ES-I3 (cell line): ENCODE measurements at regions not wholly inside any gene's neighbourhood (a gene's known extent, or its start where the extent isn't known, plus 50 kb on each side); places are given as distances from the start of the nearest gene placed in this dataset.

ENCODE experiments used
- H3K36me3 ChIP-seq: 2 replicates; pipeline ENCODE4 v1.6.1; 2013; ENCODE audit warnings: mild to moderate bottlenecking, low read length, control low read depth, moderate library complexity; ENCODE audit not compliant: insufficient read depth
- H3K4me1 ChIP-seq: 2 replicates; pipeline ENCODE4 v1.6.1; 2013; ENCODE audit warnings: mild to moderate bottlenecking, control low read depth, low read length; ENCODE audit not compliant: insufficient read depth
- H3K9ac ChIP-seq: 2 replicates; pipeline ENCODE4 v1.6.1; 2013; ENCODE audit warnings: low read depth, mild to moderate bottlenecking, low read length, moderate library complexity
- H3K9me3 ChIP-seq: 2 replicates; pipeline ENCODE4 v1.6.1; 2013; ENCODE audit warnings: mild to moderate bottlenecking, low read length, moderate library complexity; ENCODE audit not compliant: control insufficient read depth, insufficient read depth

- Histone ChIP-seq H3K9me3 (no peaks in the 10 kb centered on the region; the same call in 1 of the 2 replicates), H3K4me1 (peaks cover 17% of the 10 kb centered on the region), H3K36me3 (no peaks in the 10 kb centered on the region), H3K9ac (no peak overlapping the region)
Observed at GRCh38 chr11:121892131-121892681, 223.8 kb downstream of the BLID start.

- peaks cover 17% of the 10 kb centered on the region for H3K4me1 ChIP-seq
- H3K9me3 ChIP-seq = no peaks in the 10 kb centered on the region; the same call in 1 of the 2 replicates
- no peaks in the 10 kb centered on the region for H3K36me3 ChIP-seq
- H3K9ac ChIP-seq = no peak overlapping the region
Observed at GRCh38 chr11:121890946-121891515, 225.0 kb downstream of the BLID start.

GRCh38 chr11:121890377-121890776, 225.6 kb downstream of the BLID start:
- H3K9me3 ChIP-seq = no peaks in the 10 kb centered on the region; the same call in 1 of the 2 replicates
- H3K4me1 ChIP-seq = peaks cover 17% of the 10 kb centered on the region
- no peak overlapping the region for H3K9ac ChIP-seq
- H3K36me3 ChIP-seq = no peaks in the 10 kb centered on the region

- Histone ChIP-seq H3K4me1 (peaks cover 17% of the 10 kb centered on the region), H3K9ac (no peak overlapping the region), H3K36me3 (no peaks in the 10 kb centered on the region), H3K9me3 (no peaks in the 10 kb centered on the region; the same call in 1 of the 2 replicates)
Observed at GRCh38 chr11:121889931-121890330, 226.1 kb downstream of the BLID start.

DNA sequence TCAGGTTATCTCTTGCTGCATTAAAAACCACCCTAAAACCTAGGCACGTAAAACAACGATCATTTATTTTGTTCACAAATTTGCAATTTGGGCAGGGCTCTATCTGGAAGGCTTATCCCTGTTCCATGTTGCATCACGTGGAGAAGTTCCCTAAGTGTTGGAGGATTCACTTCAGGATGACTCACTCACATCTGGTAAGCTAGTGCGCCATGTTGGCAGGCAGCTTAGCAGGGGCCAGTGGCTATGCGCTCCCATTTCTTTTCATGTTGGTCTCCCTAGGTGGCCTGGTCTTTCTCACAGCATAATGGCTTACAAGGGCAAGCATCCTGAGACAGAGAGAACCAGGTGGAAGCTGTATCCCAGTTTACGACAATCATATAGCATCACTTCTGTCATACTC, 226.8 kb downstream of the BLID start:
- no peaks in the 10 kb centered on the region for H3K36me3 ChIP-seq
- H3K4me1 ChIP-seq = peaks cover 17% of the 10 kb centered on the region
- no peak overlapping the region for H3K9ac ChIP-seq
- no peaks in the 10 kb centered on the region; the same call in 1 of the 2 replicates for H3K9me3 ChIP-seq

DNA sequence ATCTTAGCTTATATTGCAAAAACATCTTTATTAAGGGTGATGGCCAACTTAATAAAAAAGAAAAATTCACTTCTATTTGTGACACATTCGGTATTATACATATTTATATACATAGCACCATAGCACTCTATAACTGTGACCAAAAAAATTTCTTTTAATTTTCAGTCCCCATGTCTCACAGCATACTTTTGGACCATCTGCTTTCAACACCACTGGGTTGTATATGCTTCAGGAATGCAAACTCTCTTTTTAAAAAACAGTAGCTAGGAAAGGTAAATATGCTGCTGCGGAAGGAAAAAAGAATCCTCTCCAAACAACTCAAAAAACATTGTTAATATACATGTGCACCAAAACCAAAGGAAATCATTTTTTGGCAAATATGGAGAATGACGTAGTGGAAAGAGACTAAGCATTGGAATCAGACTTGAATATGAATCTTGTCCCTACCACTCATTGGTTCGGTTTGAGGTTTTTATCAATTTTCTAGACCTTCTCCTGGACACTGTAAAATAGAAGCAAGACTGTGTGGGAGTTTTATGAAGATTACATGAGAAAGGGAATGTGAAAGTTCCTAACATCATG, 227.9 kb downstream of the BLID start:
- no peaks in the 10 kb centered on the region for H3K36me3 ChIP-seq
- peaks cover 14% of the 10 kb centered on the region for H3K4me1 ChIP-seq
- no peak overlapping the region for H3K9ac ChIP-seq
- no peaks in the 10 kb centered on the region; the same call in 1 of the 2 replicates for H3K9me3 ChIP-seq

DNA sequence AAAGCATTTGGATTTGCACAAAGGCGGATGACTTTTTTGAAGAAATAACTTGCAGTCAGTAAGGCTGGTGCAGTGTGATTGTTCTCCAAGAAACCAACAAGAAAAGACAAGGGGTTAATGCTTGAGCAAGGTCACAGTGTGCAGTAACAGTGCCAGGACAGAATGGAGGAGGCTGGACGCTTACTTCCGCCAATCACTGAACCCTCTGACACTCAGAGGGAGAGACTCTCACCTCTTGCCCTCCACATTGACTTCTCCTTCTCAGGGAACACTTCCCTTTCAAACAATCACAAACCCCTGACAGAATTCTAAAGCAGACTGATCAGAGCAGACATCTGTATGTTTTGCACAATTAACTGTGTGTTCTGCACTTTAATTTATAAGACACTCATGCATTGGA, 228.4 kb downstream of the BLID start:
- no peak overlapping the region for H3K9ac ChIP-seq
- H3K4me1 ChIP-seq = peaks cover 9% of the 10 kb centered on the region
- no peaks in the 10 kb centered on the region; the same call in 1 of the 2 replicates for H3K9me3 ChIP-seq
- no peaks in the 10 kb centered on the region for H3K36me3 ChIP-seq

DNA sequence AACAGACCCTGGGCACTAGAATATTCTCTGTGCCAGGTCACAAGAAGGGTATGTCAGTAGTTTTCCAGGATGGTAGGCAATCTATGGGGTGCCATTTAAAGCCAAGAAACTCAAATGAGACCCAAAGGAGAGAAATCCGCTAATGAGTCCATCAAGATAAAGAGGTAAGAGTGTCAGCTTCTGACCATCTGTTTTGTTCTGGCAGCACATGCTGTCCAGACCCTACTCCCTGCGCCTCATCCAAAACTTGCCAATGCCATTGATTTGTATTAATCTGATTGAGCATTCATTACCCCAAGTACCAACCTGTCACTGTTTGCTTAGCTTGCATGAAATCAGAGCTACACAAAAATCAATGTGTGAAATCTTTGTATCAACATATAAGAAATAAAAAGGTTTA, 229.0 kb downstream of the BLID start:
- peaks cover 4% of the 10 kb centered on the region; the same call in 1 of the 2 replicates for H3K4me1 ChIP-seq
- no peaks in the 10 kb centered on the region; the same call in 1 of the 2 replicates for H3K9me3 ChIP-seq
- H3K36me3 ChIP-seq = no peaks in the 10 kb centered on the region
- no peak overlapping the region for H3K9ac ChIP-seq

DNA sequence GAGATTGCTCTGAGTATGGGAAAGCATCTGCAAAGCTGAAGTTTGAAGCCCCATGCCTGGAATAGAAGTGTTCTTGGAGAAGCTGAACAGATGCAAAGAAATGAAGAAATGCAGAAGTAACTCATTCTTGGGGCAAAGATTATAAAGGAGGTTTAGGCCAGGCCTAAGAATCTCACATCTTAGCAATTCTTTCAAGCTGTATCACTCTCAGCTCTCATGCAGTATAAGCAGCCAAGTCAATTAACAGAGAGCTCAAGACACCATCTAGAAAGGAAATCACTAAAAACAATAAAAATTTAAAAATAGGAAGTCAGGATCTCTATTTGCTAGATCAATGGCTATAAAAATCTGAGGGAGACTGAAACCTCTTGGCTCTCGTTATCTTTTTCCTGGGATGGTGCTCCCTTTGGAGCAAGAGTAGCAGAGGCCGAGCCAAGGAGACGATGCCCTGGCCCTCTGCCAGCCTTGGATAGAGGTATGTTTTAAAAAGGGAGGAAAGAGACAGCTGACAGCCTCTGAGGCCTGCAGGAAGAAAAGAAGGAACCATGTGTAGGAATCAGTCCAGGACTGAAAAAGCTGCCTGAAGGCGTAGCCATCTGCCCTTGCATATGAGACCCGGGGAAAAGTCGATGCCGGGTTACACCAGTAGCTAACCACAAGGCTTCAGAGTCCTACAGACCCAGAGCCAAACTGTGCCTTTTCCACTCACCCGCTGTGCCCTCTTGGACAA, 229.8 kb downstream of the BLID start:
- H3K9ac ChIP-seq = no peak overlapping the region

GRCh38 chr11:121884626-121885025, 231.4 kb downstream of the BLID start:
- Histone ChIP-seq H3K36me3 (no peaks in the 10 kb centered on the region), H3K9ac (no peak overlapping the region), H3K9me3 (no peaks in the 10 kb centered on the region), H3K4me1 (no peaks in the 10 kb centered on the region)

More for the DNA sequence above, 229.8 kb downstream of the BLID start:
- no peaks in the 10 kb centered on the region for H3K36me3 ChIP-seq
- no peaks in the 10 kb centered on the region for H3K4me1 ChIP-seq
- no peaks in the 10 kb centered on the region; the same call in 1 of the 2 replicates for H3K9me3 ChIP-seq

DNA sequence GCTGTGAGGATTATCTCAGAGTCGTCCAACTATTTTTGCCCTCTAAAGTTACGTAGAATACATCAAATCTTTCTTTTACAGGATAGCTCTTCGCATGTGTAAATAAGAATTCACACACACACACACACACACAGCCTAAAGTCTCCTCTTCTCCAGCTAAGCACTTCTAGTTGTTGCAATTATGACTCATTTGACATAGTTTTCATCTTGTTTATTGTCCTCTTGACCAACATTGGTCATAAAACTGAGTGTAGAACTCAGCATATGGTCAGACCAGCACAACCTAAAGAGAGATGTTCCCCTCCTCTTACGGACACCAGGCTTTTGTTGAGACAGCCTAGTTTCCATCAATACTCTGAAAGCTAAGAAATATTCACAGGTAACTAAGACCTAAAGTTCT, 234.2 kb downstream of the BLID start:
- H3K36me3 ChIP-seq = no peaks in the 10 kb centered on the region
- H3K9me3 ChIP-seq = no peaks in the 10 kb centered on the region
- H3K9ac ChIP-seq = no peak overlapping the region
- H3K4me1 ChIP-seq = no peaks in the 10 kb centered on the region

GRCh38 chr11:121877152-121877551, 238.9 kb downstream of the BLID start:
- Histone ChIP-seq H3K4me1 (no peaks in the 10 kb centered on the region), H3K9ac (no peak overlapping the region), H3K36me3 (no peaks in the 10 kb centered on the region), H3K9me3 (no peaks in the 10 kb centered on the region)

DNA sequence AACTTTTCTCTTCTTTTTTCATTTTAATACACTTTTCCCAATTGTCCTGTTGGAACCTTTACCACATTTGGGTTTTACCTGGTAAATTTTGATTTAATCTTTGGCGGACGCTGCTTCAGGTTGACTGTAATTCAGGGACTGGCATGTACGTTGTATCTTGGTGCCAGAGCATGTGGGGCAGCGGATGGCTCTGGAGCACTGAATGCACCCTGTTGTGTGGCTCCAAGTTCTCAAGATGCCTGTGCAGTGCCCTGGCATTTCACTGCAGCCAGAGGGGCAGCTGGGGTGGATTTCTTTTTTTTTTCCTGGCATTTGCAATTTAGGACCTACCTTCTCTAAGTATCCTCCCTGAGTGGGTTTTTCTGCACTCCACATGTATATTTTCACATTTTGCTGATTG, 242.2 kb downstream of the BLID start:
- peaks cover 5% of the 10 kb centered on the region; the same call in 1 of the 2 replicates for H3K4me1 ChIP-seq
- no peak overlapping the region for H3K9ac ChIP-seq
- H3K36me3 ChIP-seq = no peaks in the 10 kb centered on the region
- no peaks in the 10 kb centered on the region for H3K9me3 ChIP-seq

GRCh38 chr11:121872356-121872755, 243.7 kb downstream of the BLID start:
- Histone ChIP-seq H3K9ac (no peak overlapping the region), H3K9me3 (no peaks in the 10 kb centered on the region)

More at GRCh38 chr11:121872356-121872755, 243.7 kb downstream of the BLID start:
- no peaks in the 10 kb centered on the region for H3K36me3 ChIP-seq
- peaks cover 5% of the 10 kb centered on the region; the same call in 1 of the 2 replicates for H3K4me1 ChIP-seq
